Testis (tissue), 2 donors: ENCODE measurements at regions not wholly inside any gene's neighbourhood (a gene's known extent, or its start where the extent isn't known, plus 50 kb on each side); places are given as distances from the start of the nearest gene placed in this dataset.

Experiments
- POLR2A ChIP-seq: fragments of 450-650 bp; IDR thresholded peaks from one replicate; pipeline ENCODE4 v1.6.1; 2017; ENCODE audit warnings: antibody characterized with exemption, mild to moderate bottlenecking, moderate library complexity
- TF ChIP-seq, protein P1 (sequence below), 3 experiments: fragments of 450-650 bp in 2 of 3; fragments of 200-600 bp in 1 of 3; sonication (generic) in 1 of 3; IDR thresholded peaks; one replicate each; pipeline ENCODE4 v1.5.1; 2016 to 2019; ENCODE audit warnings: antibody characterized with exemption in 3 of 3, mild to moderate bottlenecking in 2 of 3, moderate library complexity in 1 of 3

GRCh38 chr7:156389116-156389692 is 251.4 kb upstream of the RNF32 start:
- TF ChIP-seq, protein P1, sequence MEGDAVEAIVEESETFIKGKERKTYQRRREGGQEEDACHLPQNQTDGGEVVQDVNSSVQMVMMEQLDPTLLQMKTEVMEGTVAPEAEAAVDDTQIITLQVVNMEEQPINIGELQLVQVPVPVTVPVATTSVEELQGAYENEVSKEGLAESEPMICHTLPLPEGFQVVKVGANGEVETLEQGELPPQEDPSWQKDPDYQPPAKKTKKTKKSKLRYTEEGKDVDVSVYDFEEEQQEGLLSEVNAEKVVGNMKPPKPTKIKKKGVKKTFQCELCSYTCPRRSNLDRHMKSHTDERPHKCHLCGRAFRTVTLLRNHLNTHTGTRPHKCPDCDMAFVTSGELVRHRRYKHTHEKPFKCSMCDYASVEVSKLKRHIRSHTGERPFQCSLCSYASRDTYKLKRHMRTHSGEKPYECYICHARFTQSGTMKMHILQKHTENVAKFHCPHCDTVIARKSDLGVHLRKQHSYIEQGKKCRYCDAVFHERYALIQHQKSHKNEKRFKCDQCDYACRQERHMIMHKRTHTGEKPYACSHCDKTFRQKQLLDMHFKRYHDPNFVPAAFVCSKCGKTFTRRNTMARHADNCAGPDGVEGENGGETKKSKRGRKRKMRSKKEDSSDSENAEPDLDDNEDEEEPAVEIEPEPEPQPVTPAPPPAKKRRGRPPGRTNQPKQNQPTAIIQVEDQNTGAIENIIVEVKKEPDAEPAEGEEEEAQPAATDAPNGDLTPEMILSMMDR (IDR thresholded peaks at IDR 0.05) = no peak
- TF ChIP-seq POLR2A = no peak
